Nephron (organoid): ENCODE measurements at regions not wholly inside any gene's neighbourhood (a gene's known extent, or its start where the extent isn't known, plus 50 kb on each side); places are given as distances from the start of the nearest gene placed in this dataset.

ENCODE experiments used
- H3K27ac Mint-ChIP-seq, 3 experiments: 2 replicates each; pipeline ENCODE4 v1.8.0; 2020; ENCODE audit warnings: mixed read lengths in 3 of 3, mild to moderate bottlenecking in 2 of 3, moderate library complexity in 1 of 3
- H3K27me3 Mint-ChIP-seq: 2 replicates; pipeline ENCODE4 v1.8.0; 2021; ENCODE audit warnings: low read depth, mild to moderate bottlenecking, moderate library complexity, mixed read lengths
- H3K36me3 Mint-ChIP-seq: 2 replicates; pipeline ENCODE4 v1.8.0; 2020; ENCODE audit warnings: low read depth, mixed read lengths
- H3K4me1 Mint-ChIP-seq: 2 replicates; pipeline ENCODE4 v1.8.0; 2020; ENCODE audit warnings: mixed read lengths
- H3K4me3 Mint-ChIP-seq, 3 experiments: 2 replicates each; pipeline ENCODE4 v1.8.0; 2020; ENCODE audit warnings: mild to moderate bottlenecking in 3 of 3, mixed read lengths in 3 of 3, moderate library complexity in 2 of 3
- H3K9me3 Mint-ChIP-seq: 2 replicates; pipeline ENCODE4 v1.8.0; 2020; ENCODE audit warnings: mixed read lengths
- CTCF ChIP-seq, 3 experiments: fragments of 200-600 bp; sonication (generic); IDR thresholded peaks; one replicate each; pipeline ENCODE4 v1.5.0; 2021; ENCODE audit warnings: antibody characterized with exemption in 3 of 3; ENCODE audit not compliant: unreplicated experiment in 3 of 3

GRCh38 chr16:17666293-17666692 is 195.5 kb upstream of the XYLT1 start:
- H3K27ac Mint-ChIP-seq, result no peak overlapping the region
- no peak for TF ChIP-seq CTCF (IDR thresholded peaks at IDR 0.05; ENCODE audit: unreplicated experiment in 3 of 3)
- H3K9me3 Mint-ChIP-seq, result no peaks in the 10 kb centered on the region
- H3K27me3 Mint-ChIP-seq, result peaks cover 10% of the 10 kb centered on the region
- no peaks in the 10 kb centered on the region for H3K4me1 Mint-ChIP-seq
- H3K36me3 Mint-ChIP-seq, result no peaks in the 10 kb centered on the region
- no peak overlapping the region for H3K4me3 Mint-ChIP-seq

- Mint-ChIP-seq H3K4me1 (peaks cover 4% of the 10 kb centered on the region), H3K9me3 (no peaks in the 10 kb centered on the region), H3K36me3 (no peaks in the 10 kb centered on the region), H3K27me3 (peaks cover 37% of the 10 kb centered on the region), H3K27ac (no peak overlapping the region), H3K4me3 (no peak overlapping the region)
- TF ChIP-seq CTCF (IDR thresholded peaks at IDR 0.05; ENCODE audit: unreplicated experiment in 3 of 3), result no peak
Observed at GRCh38 chr16:17658881-17659280, 188.1 kb upstream of the XYLT1 start.

- Mint-ChIP-seq H3K27ac (no peak overlapping the region), H3K4me1 (peaks cover 4% of the 10 kb centered on the region), H3K36me3 (no peaks in the 10 kb centered on the region), H3K27me3 (peaks cover 34% of the 10 kb centered on the region), H3K4me3 (no peak overlapping the region), H3K9me3 (no peaks in the 10 kb centered on the region)
- no peak for TF ChIP-seq CTCF (IDR thresholded peaks at IDR 0.05; ENCODE audit: unreplicated experiment in 3 of 3)
Observed at GRCh38 chr16:17657045-17657444, 186.3 kb upstream of the XYLT1 start.

- no peaks in the 10 kb centered on the region for H3K36me3 Mint-ChIP-seq
- H3K4me1 Mint-ChIP-seq, result peaks cover 4% of the 10 kb centered on the region
- no peak overlapping the region for H3K27ac Mint-ChIP-seq
- H3K9me3 Mint-ChIP-seq, result no peaks in the 10 kb centered on the region
- no peak overlapping the region for H3K4me3 Mint-ChIP-seq
- peaks cover 33% of the 10 kb centered on the region for H3K27me3 Mint-ChIP-seq
- no peak for TF ChIP-seq CTCF (IDR thresholded peaks at IDR 0.05; ENCODE audit: unreplicated experiment in 3 of 3)
Observed at GRCh38 chr16:17654571-17654970, 183.8 kb upstream of the XYLT1 start.

- Mint-ChIP-seq H3K27ac (no peak overlapping the region), H3K9me3 (no peaks in the 10 kb centered on the region), H3K4me3 (no peak overlapping the region)
Observed at GRCh38 chr16:17654142-17654541, 183.4 kb upstream of the XYLT1 start.

More at GRCh38 chr16:17654142-17654541, 183.4 kb upstream of the XYLT1 start:
- H3K27me3 Mint-ChIP-seq, result peaks cover 33% of the 10 kb centered on the region
- TF ChIP-seq CTCF (IDR thresholded peaks at IDR 0.05; ENCODE audit: unreplicated experiment in 3 of 3), result no peak
- no peaks in the 10 kb centered on the region for H3K36me3 Mint-ChIP-seq
- peaks cover 4% of the 10 kb centered on the region for H3K4me1 Mint-ChIP-seq
